ENCODE measurements at regions not wholly inside any gene's neighbourhood (a gene's known extent, or its start where the extent isn't known, plus 50 kb on each side); places are given as distances from the start of the nearest gene placed in this dataset.

DNA sequence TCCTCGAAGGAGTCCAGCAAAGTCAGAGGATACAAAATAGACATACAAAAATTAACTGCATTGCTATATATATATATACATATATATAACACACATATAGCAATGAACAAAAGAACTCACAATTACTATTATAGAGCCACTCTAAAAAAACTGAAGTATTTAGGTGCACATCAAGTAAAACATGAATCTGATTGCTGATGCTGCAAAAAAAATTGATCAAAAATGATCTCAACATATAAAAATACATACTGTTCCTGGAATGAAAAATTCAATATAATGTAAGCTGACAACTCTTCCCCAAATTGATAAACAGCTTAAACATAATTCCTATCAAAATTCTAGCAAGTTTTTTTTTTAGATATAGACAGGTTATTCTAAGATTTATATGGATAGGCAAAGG, 126.8 kb downstream of the ALOX5 start:
- TF ChIP-seq, protein P1, sequence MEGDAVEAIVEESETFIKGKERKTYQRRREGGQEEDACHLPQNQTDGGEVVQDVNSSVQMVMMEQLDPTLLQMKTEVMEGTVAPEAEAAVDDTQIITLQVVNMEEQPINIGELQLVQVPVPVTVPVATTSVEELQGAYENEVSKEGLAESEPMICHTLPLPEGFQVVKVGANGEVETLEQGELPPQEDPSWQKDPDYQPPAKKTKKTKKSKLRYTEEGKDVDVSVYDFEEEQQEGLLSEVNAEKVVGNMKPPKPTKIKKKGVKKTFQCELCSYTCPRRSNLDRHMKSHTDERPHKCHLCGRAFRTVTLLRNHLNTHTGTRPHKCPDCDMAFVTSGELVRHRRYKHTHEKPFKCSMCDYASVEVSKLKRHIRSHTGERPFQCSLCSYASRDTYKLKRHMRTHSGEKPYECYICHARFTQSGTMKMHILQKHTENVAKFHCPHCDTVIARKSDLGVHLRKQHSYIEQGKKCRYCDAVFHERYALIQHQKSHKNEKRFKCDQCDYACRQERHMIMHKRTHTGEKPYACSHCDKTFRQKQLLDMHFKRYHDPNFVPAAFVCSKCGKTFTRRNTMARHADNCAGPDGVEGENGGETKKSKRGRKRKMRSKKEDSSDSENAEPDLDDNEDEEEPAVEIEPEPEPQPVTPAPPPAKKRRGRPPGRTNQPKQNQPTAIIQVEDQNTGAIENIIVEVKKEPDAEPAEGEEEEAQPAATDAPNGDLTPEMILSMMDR (IDR thresholded peaks at IDR 0.05 in 2 of 3, conservative IDR thresholded peaks at IDR 0.05 in 1 of 3; ENCODE audit: insufficient read depth in 2 of 3, low read depth in 1 of 3, low read length in 3 of 3): no peak
- TF ChIP-seq ZNF143 (CRISPR knock-in tag; IDR thresholded peaks at IDR 0.05) (no peak), ZNF699 (CRISPR knock-in tag; IDR thresholded peaks at IDR 0.05; ENCODE audit: insufficient replicate concordance) (no peak), NFRKB (IDR thresholded peaks at IDR 0.05; ENCODE audit: low read depth) (no peak), CBX8 (IDR thresholded peaks at IDR 0.05; ENCODE audit: borderline replicate concordance, extremely low read depth, low read depth, low read length, poor library complexity, severe bottlenecking) (no peak), C11orf30 (IDR thresholded peaks at IDR 0.05; ENCODE audit: low read depth) (peak; percentile 79), SIN3A (IDR thresholded peaks at IDR 0.05; ENCODE audit: borderline replicate concordance in 2 of 2, control insufficient read depth in 1 of 2, low read depth in 2 of 2, low read length in 2 of 2) (no peak), KDM4B (IDR thresholded peaks at IDR 0.05; ENCODE audit: borderline replicate concordance in 2 of 2, low read depth in 1 of 2) (no peak)
- TF ChIP-seq, protein P2, sequence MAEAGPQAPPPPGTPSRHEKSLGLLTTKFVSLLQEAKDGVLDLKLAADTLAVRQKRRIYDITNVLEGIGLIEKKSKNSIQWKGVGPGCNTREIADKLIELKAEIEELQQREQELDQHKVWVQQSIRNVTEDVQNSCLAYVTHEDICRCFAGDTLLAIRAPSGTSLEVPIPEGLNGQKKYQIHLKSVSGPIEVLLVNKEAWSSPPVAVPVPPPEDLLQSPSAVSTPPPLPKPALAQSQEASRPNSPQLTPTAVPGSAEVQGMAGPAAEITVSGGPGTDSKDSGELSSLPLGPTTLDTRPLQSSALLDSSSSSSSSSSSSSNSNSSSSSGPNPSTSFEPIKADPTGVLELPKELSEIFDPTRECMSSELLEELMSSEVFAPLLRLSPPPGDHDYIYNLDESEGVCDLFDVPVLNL (CRISPR knock-in tag; IDR thresholded peaks at IDR 0.05; ENCODE audit: low read depth): no peak

Data from K562 (cell line).